DMS53 (cell line): ENCODE measurements at regions not wholly inside any gene's neighbourhood (a gene's known extent, or its start where the extent isn't known, plus 50 kb on each side); places are given as distances from the start of the nearest gene placed in this dataset.

Source experiments
- DNase-seq: peaks from one replicate; lab custom pipeline; 2025; lab: John Stamatoyannopoulos, UW

GRCh38 chr12:38969706-38970105, 64.3 kb upstream of the CPNE8 start:
- no peak for DNase-seq

DNA sequence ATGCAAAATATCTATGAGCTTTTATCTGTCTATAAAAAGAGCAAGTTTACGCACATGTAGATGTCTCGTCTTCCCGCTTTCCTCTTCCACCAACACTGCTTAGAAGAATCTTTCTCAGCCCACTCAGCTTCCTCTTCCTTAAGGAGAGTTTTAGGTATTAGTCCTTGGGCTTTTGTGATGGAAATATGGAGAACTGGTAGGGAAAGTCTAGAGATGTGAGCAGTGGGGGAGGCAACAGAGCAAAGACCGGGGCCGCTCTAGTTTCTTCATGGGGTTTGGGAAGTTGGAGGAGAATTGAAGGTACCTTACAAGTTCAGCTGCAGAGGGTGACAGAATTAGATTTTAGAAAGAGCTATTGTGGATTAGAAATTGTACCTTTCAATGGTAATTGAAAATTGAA, 56.3 kb upstream of the CPNE8 start:
- no peak for DNase-seq

DNA sequence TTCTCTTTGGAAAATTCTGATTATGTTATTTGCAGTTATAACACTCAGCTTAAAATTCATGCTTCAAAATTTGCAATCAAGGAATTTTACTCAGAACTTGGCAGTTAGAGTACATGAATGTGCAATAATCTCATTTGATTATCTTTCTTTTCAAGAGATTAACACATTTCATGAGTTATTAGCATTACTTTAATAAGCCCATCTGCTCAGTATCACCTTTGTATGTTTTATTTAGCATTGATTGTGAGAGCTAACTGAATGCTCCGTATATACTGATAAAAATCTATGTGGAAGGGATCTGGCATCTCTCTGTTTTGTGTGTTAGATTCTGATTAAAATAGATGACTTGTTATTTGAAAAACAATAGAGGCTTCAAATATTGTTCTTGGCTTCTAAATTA, 55.6 kb upstream of the CPNE8 start:
- no peak for DNase-seq

DNA sequence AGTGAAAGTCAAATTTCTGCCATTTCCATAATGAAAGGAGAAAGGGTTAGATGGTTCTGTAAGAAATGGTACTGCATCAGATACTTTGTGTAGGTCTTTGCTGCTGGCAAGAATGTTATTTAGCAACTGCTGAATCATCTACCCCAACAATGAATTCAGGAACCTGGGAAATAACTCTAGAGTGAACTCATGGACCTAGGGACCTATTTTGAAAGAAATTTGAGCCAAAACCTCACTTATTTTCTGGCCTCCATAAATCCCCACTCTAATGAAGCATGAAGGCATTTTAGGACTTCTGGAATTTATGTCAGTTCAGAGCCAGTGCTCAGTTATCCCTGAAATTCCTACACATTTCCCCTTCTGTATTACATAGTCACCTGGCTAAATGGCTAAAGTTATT, 50.9 kb upstream of the CPNE8 start:
- no peak for DNase-seq
